NCI-H774 (cell line): ENCODE measurements at regions not wholly inside any gene's neighbourhood (a gene's known extent, or its start where the extent isn't known, plus 50 kb on each side); places are given as distances from the start of the nearest gene placed in this dataset.
"Not testable (repeated sequence)": the region's sequence is repeated elsewhere in the genome, so short reads cannot be mapped to it uniquely, and the experiment has no call there.

Experiments
- DNase-seq: peaks from one replicate; lab custom pipeline; 2025; lab: John Stamatoyannopoulos, UW

DNA sequence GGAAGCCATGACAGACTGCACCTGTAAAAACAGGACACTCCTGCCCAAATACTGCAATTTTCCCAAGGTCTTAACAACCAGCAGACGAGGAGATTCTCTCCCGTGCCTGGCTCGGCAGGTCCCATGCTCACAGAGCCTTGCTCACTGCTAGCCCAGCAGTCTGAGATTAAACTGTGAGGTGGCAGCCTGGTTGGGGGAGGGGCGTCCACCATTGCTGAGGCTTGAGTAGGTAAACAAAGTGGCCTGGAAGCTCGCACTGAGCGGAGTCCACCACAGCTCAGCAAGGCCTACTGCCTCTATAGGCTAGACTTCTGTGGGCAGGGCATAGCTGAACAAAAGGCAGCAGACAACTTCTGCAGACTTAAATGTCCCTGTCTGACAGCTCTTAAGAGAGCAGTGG is 80.3 kb downstream of the ANXA5 start:
- not testable (repeated sequence) for DNase-seq

DNA sequence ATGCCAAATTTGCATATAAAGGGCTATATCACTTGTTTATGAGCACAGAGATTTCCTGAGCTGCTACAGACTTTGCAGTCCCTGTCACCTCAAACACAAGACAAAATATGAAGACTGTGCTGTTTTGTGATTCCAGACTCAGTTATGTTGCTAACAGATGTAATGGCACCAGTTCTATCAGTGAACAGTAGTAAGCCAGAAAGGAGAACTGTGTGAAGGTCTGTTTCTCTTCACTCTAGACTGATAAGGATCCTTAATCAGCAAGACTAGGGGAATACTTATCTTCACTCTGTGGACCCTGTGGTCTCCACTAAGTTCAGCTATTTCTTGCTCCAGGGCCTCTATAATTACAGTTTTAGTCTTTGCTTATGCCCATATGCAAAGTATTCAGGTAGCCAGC is 82.7 kb downstream of the ANXA5 start:
- no peak for DNase-seq

DNA sequence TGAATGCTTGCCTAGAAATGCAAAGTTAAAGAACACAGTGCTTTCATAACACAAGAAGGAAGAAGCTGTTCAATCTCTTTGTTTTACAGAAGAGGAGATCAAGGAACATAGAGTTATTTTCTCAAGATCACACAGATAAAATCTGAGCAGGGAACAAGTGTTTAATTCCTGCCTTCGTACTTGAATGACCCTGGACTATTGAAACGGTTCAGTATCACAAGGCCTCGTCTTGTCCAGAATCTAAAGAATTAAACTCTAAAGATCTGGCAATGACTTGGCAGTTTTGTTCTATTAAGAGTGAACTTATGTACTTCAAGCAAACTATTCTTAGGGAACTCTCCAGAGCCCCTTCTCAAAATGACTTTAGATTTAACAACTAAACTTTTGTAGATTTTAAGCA is 97.7 kb downstream of the ANXA5 start:
- no peak for DNase-seq

DNA sequence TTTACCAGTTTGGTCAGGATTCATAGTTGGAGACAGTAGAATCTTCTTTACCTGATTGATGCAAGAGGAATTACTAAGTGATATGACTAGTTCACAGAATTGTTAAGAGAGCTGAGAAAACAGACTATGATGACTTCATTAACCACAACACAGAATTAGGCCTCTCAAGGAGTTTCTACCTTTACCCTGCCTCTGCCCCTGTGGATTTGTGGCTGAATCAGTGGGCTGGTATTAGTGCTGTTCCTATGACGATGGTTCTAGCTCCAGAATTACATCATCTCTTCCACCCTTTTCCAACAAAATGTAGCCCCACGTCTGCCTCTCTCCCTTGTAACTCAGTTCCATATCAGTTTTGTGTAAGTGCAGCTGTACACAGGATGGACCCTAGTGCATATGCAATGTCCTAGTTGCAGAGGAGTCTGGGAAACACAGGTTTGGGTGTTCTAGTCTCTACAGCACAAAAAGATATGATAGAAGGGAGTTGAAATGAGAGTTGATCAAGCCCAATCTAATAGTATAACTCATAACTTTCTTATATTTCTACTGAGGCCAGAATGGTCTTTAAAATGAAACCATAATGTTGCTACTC is 99.3 kb downstream of the ANXA5 start:
- DNase-seq: no peak

DNA sequence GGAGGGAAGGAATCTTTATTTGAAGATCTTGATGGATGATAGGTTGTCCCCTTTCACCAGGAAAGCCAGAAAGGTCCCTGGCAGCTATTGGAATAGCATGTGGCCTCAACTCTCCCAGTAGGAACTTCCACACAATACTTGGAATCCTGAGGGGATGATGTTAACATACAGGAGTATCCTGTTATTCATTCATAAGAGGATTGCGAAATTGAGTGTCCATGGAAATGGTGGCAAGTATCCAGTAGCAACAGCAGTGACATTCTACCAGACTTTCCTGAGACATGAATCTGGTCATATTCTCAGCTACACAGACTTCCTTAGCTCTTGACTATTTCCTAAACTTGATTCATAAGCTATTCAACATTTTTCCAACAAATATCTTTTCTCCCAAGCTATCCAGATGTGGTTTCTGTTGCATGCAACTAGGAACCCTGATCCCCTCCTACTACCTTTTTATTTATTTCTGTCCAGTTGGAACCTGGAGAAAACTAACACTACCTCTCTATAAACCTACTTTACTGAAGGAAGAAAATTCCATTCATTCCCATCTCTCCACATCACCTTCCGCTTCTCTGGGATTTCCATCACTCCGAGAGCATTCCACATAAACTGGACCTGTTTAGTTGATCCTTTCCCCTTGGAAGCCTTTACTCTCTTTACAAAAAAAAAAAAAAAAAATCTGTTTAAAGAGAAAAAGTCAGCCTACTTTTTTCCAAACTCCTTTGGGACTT is 101.8 kb downstream of the ANXA5 start:
- DNase-seq: no peak

DNA sequence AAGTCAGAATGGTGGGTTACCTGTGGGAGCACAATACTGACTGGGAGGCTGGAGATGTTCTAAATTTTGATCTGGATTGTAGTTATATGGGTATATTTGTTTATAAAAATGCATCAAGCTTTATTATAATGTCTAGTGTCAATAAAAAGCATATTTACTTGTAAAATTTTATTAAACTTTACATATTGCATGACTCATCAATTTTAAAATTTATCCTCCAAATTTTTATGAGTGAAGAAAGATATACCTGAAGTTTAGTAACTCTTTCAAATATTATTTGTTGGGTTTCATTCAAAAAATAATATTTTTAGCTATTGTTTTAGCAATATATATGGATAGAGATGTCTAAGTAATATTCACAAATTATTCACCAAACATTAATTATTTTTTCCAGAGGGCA is 103.0 kb downstream of the ANXA5 start:
- DNase-seq: no peak

DNA sequence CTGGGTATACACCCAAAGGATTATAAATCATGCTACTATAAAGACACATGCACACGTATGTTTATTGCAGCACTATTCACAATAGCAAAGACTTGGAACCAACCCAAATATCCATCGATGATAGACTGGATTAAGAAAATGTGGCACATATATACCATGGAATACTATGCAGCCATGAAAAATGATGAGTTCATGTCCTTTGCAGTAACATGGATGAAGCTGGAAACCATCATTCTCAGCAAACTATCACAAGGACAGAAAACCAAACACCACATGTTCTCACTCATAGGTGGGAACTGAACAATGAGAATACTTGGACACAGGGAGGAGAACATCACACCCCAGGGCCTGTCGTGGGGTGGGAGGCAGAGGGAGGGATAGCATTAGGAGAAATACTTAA is 104.5 kb downstream of the ANXA5 start:
- not testable (repeated sequence) for DNase-seq

DNA sequence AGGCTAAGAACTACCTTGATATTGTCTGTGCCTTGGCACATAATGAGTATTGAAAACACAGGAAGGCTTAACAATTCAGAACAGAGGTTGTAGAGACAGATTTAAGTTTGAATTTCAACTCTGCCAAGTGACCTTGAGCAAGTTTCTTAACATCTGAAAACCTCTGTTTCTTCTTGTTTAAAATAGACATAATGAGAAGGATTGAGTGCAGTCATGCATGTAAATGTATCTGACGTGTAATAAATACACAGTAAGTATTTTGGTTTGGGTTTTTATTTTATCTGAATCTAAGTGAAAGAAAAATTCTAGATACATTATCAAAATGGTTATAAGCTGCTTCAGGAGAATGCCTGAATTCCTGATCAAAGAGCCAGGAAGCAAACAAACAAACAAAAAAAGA is 111.9 kb downstream of the ANXA5 start:
- no peak for DNase-seq

DNA sequence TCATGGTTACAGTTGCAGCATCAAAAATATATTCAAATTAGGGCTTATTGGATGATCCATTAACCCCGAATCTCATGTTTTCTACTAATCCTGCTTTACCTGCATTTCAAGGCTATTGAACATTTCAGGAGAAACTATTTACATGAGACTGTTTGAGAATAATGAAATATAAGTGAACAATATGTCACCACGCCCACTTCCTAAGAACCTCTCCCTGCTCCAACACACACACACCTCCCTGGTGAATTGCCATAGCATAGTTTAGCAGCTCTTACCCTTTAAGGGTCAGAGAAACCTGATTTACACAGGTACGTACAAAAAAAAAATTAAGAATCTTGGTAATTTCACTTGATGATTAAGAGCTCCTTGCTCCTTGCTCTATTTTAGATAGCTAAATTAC is 113.4 kb downstream of the ANXA5 start:
- no peak for DNase-seq

DNA sequence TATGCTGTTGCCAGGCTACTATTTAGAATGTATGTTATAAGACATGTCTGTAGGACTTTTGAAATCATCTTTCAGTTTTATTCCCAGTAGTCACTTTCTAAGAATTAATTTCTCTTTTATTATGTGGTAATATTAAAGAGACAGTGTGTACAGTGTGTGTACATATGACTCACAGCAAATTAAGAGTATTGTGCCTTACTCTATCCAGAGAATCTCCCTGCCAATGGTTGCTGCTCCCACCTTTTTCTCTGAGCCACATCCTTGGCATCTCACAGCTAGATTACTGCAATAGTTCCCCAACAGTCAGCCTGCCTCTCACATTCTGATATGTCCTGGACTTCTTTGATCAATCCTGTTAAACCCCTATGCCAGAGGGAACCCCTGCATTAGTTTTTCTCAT is 114.5 kb downstream of the ANXA5 start:
- DNase-seq: no peak

DNA sequence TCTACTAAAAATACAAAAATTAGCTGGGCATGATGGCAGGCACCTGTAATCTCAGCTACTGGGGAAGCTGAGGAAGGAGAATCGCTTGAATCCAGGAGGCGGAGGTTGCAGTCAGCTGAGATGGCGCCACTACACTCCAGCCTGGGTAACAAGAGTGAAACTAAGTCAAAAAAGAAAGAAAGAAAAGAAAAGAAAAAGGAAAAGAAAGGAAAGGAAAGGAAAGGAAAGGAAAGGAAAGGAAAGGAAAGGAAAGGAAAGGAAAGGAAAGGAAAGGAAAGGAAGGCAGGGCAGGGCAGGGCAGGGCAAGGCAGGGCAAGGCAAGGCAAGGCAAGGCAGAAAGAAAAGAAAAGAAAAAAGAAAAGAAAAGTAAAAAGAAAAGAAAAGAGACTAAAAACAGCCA is 121.4 kb downstream of the ANXA5 start:
- DNase-seq: not testable (repeated sequence)

DNA sequence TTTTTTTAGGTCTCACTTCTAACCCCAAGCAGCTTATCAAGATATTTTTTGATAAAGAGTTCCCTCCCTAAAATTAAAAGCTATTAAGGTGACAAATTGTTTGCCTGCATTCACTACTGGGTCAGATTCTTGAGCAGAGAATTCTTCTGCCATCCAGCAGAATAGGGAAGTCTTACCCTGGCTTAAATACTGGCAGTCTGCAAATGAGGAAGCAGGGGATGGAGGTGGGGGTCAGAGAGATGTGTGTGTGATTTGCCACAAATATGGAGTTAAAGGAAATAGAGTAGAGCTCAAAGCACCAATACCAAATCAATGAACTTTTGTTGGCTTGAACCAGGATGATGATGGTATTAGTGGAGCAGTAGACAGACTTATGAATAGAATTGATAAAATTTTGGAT is 122.2 kb downstream of the ANXA5 start:
- no peak for DNase-seq

DNA sequence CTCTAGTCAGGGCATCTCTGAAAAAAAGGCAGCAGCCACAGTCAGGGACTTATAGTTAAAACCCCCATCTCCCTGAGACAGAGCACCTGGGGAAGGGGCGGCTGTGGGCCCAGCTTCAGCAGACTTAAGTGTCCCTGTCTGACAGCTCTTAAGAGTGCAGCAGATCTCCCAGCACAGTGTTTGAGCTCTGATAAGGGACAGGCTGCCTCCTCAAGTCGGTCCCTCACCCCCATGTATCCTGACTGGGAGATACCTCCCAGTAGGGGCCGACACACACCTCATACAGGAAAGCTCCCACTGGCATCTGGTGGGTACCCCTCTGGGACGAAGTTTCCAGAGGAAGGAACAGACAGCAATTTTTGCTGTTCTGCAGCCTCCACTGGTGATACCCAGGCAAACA is 129.0 kb downstream of the ANXA5 start:
- DNase-seq: no peak

DNA sequence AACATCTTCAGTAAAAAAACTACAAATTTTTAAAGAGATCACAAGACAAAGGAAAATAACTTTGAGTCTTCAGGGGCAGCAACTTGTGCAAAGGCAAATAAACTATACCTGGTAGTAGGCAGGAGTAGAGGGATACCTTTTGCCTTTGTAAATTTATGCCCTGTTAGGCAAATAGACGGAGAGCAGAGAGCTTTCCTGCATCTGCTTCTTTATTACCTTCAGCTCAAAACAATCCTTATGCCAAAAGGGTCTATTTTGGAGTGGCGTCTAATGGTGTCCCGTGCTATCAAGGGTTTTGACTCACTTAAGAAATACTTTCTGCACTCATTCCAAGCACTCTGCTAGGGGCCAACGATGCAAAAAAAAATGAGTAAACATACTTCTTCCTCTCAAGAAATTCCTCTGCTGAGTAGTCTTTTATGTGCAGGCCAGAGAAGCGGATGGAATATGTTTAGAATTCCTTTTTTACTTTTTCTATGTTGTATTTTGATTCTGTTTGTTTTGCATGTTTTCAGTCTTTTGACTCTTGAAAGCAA is 131.9 kb downstream of the ANXA5 start:
- DNase-seq: no peak

DNA sequence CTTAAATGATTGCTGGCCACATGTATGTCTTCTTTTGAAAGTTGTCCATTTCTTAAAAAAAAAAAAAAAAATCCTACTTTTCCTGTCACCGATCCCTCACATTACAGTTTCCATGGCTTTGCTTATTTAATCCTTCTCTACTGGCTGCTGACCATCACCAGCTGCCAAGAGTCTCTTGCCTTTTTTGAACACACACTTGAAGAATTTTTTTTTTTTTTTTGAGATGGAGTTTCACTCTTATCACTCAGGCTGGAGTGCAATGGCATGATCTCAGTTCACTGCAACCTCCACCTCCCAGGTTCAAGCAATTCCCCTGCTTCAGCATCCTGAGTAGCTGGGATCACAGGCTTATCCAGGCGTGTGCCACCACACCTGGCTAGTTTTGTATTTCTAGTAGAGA is 134.0 kb downstream of the ANXA5 start:
- DNase-seq: no peak

DNA sequence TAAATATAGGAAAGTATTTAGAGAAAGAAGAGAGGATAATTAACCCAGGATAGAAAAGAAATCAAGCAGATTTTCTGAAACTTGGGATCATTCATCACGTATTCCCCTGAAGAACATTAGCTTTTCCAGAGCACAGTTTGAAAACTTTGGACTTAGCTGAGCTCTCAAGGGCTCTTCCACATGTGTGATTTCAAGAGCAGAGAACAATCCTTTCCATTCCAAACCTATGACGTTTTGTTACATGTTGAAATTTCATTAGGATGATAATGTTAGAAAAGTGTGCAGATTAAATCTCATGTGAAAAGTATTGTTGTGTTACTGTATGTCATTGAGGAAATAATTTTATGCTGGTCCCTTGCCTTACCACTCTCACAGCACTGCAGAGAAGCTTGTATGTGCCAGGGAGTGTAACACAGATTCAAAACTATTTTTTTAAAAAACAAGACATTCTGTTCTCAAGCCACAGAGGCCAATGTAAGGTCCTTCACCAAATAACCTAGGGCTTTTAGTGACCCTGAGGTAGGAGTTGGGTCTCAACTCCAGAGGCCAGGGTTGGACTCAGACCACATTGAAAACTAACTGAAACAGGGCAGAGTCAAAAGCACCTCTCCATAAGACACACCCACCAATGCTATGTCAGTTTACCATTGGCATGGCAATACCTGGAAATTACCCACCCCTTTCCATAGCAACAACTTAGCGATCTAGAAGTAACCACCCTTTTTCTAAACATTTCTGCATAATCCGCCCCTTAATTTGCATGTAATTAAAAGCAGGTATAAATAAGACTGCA is 141.3 kb downstream of the ANXA5 start:
- no peak for DNase-seq

DNA sequence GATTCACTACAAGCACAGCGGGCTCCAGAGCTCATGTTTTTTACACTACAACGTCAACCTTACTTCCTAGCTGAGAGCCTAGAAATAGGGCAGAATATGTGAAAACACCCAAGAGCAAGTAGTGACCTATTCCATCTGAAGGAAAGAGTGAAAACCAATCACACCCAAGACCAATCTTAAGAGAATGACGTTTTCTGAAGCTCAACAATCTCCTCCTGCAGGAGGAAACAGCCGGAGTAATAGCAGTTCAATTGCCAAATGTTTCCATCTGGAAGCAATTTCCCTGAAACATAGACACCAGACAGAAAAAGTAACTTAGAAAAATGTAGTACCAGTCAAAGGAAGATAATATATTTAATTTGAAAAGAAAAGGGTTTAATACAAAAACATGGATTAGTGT is 142.4 kb downstream of the ANXA5 start:
- no peak for DNase-seq

DNA sequence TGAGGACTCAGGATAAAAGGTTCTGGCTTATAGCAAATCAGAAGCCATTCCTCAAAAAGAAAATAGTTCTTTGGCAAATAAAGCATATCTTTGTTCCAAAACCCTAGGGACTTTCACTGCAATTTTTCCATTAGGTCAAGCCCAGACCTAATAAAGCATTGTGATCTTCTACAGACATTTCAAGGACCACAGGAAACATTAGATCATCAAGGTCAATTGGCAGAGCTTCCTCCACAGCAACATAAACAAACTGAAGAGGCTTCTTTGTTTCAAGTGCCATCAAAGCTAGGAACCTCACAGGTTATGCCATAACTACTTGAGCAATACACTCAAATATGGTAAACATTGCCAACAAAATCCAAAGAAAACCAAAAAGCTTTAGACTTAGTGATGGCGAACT is 144.9 kb downstream of the ANXA5 start:
- no peak for DNase-seq

DNA sequence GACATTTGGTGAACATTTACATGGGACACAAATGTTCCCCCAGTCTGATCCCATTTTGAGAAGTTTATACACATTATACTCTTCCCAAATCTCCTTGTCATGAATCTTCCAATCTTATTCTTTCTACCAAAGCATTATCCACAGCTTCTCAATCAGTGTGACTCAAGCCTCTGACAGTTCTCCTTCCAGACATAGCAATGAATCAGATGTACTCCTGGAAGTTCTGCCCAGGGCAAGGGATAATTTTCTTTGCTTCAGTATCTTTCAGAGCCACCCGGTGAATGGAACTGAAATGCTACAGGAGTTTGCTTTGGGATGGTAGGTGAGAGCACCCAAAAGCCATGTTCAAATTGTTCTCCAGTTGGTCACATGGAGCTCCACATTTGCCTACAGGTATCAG is 145.5 kb downstream of the ANXA5 start:
- no peak for DNase-seq

DNA sequence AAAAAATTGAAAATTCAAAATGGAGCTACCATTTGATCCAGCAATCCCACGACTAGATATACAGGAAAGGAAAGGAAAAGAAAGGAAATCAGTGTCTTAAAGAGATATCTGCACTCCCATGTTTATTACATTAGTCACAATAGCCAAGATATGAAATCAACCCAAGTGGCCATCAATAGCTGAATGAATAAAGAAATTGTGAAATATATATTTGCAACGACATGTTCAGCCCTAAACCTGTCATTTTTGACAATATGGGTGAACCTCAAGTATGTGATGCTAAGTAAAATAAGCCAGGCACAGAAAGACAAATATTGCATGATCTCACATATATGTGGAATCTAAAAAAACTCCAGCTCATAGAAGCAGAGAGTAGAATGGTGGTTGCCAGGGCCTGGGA is 155.1 kb downstream of the ANXA5 start:
- DNase-seq: no peak

DNA sequence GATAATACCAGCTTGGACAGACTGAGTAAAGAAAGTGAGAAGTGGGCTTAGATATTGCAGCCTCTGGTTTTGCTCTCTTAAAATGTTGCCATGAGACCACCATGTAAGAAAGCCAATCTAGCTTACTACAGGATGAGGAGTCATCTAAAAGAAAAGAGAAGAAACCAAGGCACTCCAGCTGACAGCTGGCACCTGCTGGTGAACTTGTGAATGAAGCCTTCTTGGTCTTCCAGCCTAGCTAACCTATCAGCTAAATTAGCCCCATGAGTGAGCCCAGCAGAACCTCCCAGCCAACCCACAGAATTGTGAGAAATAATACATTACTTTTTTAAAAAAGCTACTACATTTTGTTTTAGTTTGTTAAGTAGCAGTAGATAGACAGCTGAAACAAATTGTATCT is 154.5 kb upstream of the QRFPR start:
- no peak for DNase-seq

DNA sequence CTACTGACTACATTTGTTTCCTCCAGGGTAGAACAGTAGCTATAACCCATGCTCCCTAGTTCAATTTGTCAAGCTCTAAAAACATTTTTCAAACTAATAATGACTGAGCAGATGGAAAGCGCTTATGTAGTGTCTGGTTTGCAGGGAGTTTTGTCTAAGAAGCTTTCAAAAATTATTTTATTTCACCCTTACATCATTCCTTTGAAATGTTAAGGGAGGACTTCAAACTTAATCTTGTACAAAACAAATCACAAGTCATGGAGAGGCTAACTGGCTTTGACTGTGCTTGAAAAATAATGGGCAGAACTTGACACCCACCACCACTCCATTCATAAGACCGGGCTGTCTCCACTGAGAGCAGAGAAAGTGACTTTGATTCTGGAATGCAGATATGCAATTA is 153.4 kb upstream of the QRFPR start:
- no peak for DNase-seq

DNA sequence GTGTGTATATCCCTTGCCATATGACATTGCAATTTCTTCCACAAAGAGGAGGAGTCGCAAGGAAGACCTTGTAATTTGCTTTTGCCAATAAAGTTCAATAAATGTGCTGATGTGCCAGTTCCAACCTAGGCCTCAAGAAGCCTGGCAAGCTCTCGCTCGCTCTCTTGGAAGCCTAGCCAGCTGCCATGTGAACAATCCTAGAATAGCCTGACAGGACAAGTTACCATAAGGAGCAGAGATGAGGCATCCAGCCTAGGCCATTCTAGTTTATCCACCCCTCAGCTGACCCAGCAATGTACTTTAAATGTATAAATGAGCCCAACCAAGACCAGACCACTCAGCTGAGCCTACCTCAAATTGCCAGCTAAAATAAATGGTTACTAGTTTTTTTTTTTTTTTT is 145.7 kb upstream of the QRFPR start:
- DNase-seq: no peak
